GM12878 (cell line): ENCODE measurements at regions not wholly inside any gene's neighbourhood (a gene's known extent, or its start where the extent isn't known, plus 50 kb on each side); places are given as distances from the start of the nearest gene placed in this dataset.

Experiments used
- ATAC-seq: fragments of 200-7000 bp; cut with Tn5 transposase; 3 replicates; pipeline ENCODE4 v1.9.1; 2020; ENCODE audit warnings: mild to moderate bottlenecking, moderate library complexity
- BruUV-seq: library from RNA; stranded (reverse); fragments of 400-500 nt; replicated peaks from 2 replicates; lab custom pipeline; 2021; lab: Mats Ljungman, UMichigan
- CTCF ChIA-PET: fragments of 300-600 bp; sonication (Branson Sonifier 250); formaldehyde crosslinking; extraction: SDS; loops from one replicate; lab custom pipeline; 2021; ENCODE audit warnings: inconsistent platforms; lab: Yijun Ruan, JAX
- POLR2A ChIA-PET: fragments of 350-600 bp; formaldehyde crosslinking; extraction: SDS; loops from one replicate; lab custom pipeline; 2021; ENCODE audit warnings: inconsistent platforms; lab: Charles Lee
- RAD21 ChIA-PET: fragments of 300-600 bp; sonication (Branson Sonifier 250); formaldehyde crosslinking; loops from one replicate; lab custom pipeline; 2023; ENCODE audit warnings: antibody characterized with exemption; ENCODE audit not compliant: unreplicated experiment; lab: Charles Lee
- SMC1A ChIA-PET: fragments of 300-600 bp; sonication (Branson Sonifier 250); formaldehyde crosslinking; loops from one replicate; lab custom pipeline; 2023; ENCODE audit not compliant: unreplicated experiment, uncharacterized antibody; lab: Charles Lee
- DNase-seq: peaks from one replicate; pipeline ENCODE4 v3.0.0-alpha.2; 2011; ENCODE audit warnings: low read depth, low spot score
- FAIRE-seq: peaks from 3 replicates; lab custom pipeline; 2011; peaks lifted over from hg19 to GRCh38; lab: Jason Lieb, UNC
- H2AFZ ChIP-seq: 2 replicates; pipeline ENCODE4 v1.6.0; 2011; ENCODE audit warnings: low read depth, low read length, control low read depth; ENCODE audit not compliant: control insufficient read depth
- H3K27ac ChIP-seq: 2 replicates; pipeline ENCODE4 v1.5.1; 2011; ENCODE audit warnings: control low read depth; ENCODE audit not compliant: control insufficient read depth, insufficient read depth
- H3K27me3 ChIP-seq, 2 experiments: replicated peaks in 1 of 2; 2 replicates each; pipeline versions ENCODE4 v1.6.0 to v1.6.1; 2011; ENCODE audit warnings: low read length in 1 of 2; ENCODE audit not compliant: control insufficient read depth in 2 of 2, insufficient read depth in 2 of 2
- H3K36me3 ChIP-seq, 2 experiments: 2 replicates each; pipeline ENCODE4 v1.5.1; 2011; ENCODE audit warnings: low read length in 1 of 2; ENCODE audit not compliant: control insufficient read depth in 2 of 2, insufficient read depth in 2 of 2
- H3K4me1 ChIP-seq: 2 replicates; pipeline ENCODE4 v1.6.1; 2011; ENCODE audit warnings: mild to moderate bottlenecking, low read length, moderate library complexity, mixed read lengths; ENCODE audit not compliant: control insufficient read depth, insufficient read depth
- H3K4me2 ChIP-seq: 2 replicates; pipeline ENCODE4 v1.6.0; 2011; ENCODE audit warnings: control low read depth; ENCODE audit not compliant: control insufficient read depth, insufficient read depth
- H3K4me3 ChIP-seq: fragments of 200-600 bp; sonication (generic); 2 replicates; pipeline ENCODE4 v1.5.1; 2016
- H3K79me2 ChIP-seq: 2 replicates; pipeline ENCODE4 v1.6.0; 2011; ENCODE audit warnings: low read length; ENCODE audit not compliant: control insufficient read depth, insufficient read depth
- H3K9ac ChIP-seq: 2 replicates; pipeline ENCODE4 v1.8.0; 2011; ENCODE audit warnings: low read length, control low read depth, mixed read lengths; ENCODE audit not compliant: control insufficient read depth, insufficient read depth
- H3K9me3 ChIP-seq: replicated peaks from 3 replicates; pipeline ENCODE4 v1.5.1; 2011; ENCODE audit warnings: mild to moderate bottlenecking, low read length; ENCODE audit not compliant: control insufficient read depth, insufficient read depth
- H4K20me1 ChIP-seq: 2 replicates; pipeline ENCODE4 v1.6.0; 2011; ENCODE audit not compliant: control insufficient read depth, insufficient read depth
- BCL11A ChIP-seq: IDR thresholded peaks from 2 replicates; pipeline ENCODE4 v1.6.1; 2011; ENCODE audit warnings: low read depth, low read length
- CBFB ChIP-seq: IDR thresholded peaks from 2 replicates; pipeline ENCODE4 v1.6.1; 2016; ENCODE audit warnings: antibody characterized with exemption, low read depth
- CHD2 ChIP-seq: IDR thresholded peaks from 2 replicates; pipeline ENCODE4 v1.6.1; 2011; ENCODE audit warnings: low read depth, low read length, improper control_type of control experiment, borderline replicate concordance
- E2F4 ChIP-seq: IDR thresholded peaks from 2 replicates; pipeline ENCODE4 v1.6.1; 2012; ENCODE audit warnings: low read depth, low read length, improper control_type of control experiment
- ELK1 ChIP-seq: IDR thresholded peaks from 2 replicates; pipeline ENCODE4 v1.6.1; 2012; ENCODE audit warnings: low read depth, low read length, improper control_type of control experiment
- EZH2 ChIP-seq: IDR thresholded peaks from 2 replicates; pipeline ENCODE4 v1.6.1; 2012; ENCODE audit warnings: low read depth, mild to moderate bottlenecking, control low read depth, inconsistent platforms, low read length, borderline replicate concordance; ENCODE audit not compliant: control insufficient read depth
- FOS ChIP-seq: IDR thresholded peaks from 3 replicates; pipeline ENCODE4 v1.6.1; 2011; ENCODE audit warnings: borderline replicate concordance; ENCODE audit not compliant: insufficient read length; ENCODE audit errors: extremely low read depth
- FOXM1 ChIP-seq: IDR thresholded peaks from 2 replicates; pipeline ENCODE4 v1.6.1; 2012; ENCODE audit warnings: low read depth, mild to moderate bottlenecking, inconsistent platforms, low read length, moderate library complexity
- HSF1 ChIP-seq: fragments of 150-350 bp; IDR thresholded peaks from 2 replicates; pipeline ENCODE4 v1.6.1; 2014; ENCODE audit warnings: mild to moderate bottlenecking, low read depth, low read length
- IKZF1 ChIP-seq: fragments of 450-650 bp; conservative IDR thresholded peaks from 2 replicates; pipeline ENCODE4 v1.6.1; 2017; ENCODE audit warnings: antibody characterized with exemption, mild to moderate bottlenecking
- NBN ChIP-seq: fragments of 450-650 bp; IDR thresholded peaks from 2 replicates; pipeline ENCODE4 v1.6.1; 2016
- NFYA ChIP-seq: IDR thresholded peaks from 2 replicates; pipeline ENCODE4 v1.6.1; 2011; ENCODE audit warnings: low read depth, mild to moderate bottlenecking, low read length, improper control_type of control experiment, borderline replicate concordance
- RAD51 ChIP-seq: fragments of 450-650 bp; IDR thresholded peaks from 2 replicates; pipeline ENCODE4 v1.6.1; 2016; ENCODE audit warnings: moderate library complexity, mild to moderate bottlenecking, inconsistent platforms
- RELA ChIP-seq: fragments of 450-650 bp; IDR thresholded peaks from 2 replicates; pipeline ENCODE4 v1.8.0; 2014; ENCODE audit warnings: borderline replicate concordance; ENCODE audit not compliant: partially characterized antibody
- SIN3A ChIP-seq: IDR thresholded peaks from 2 replicates; pipeline ENCODE4 v1.6.1; 2012; ENCODE audit warnings: low read depth, low read length, improper control_type of control experiment
- SMAD5 ChIP-seq: IDR thresholded peaks from 2 replicates; pipeline ENCODE4 v1.6.1; 2016; ENCODE audit warnings: antibody characterized with exemption, low read depth
- SRF ChIP-seq, 2 experiments: IDR thresholded peaks; 2 replicates each; pipeline ENCODE4 v1.6.1; 2011; ENCODE audit warnings: low read depth in 2 of 2, low read length in 2 of 2, mild to moderate bottlenecking in 1 of 2, moderate library complexity in 1 of 2
- WRNIP1 ChIP-seq: IDR thresholded peaks from 2 replicates; pipeline ENCODE4 v1.6.1; 2011; ENCODE audit warnings: low read depth, low read length, improper control_type of control experiment, borderline replicate concordance
- YBX1 ChIP-seq: fragments of 450-650 bp; IDR thresholded peaks from 2 replicates; pipeline ENCODE4 v1.6.1; 2016; ENCODE audit warnings: antibody characterized with exemption
- ZBTB11 ChIP-seq: fragments of 450-650 bp; formaldehyde crosslinking; IDR thresholded peaks from 2 replicates; pipeline ENCODE4 v1.5.0; 2022; ENCODE audit warnings: mild to moderate bottlenecking, missing genetic modification characterization
- WGBS: methylation state at CpG from one replicate; pipeline ENCODE4 v1.1.6; 2016; ENCODE audit warnings: low lambda C conversion rate; ENCODE audit not compliant: insufficient replicate concordance, insufficient coverage; ENCODE audit errors: missing lambda C conversion rate; 5-methylcytosine and 5-hydroxymethylcytosine counted together
- in situ Hi-C: fragments of 300-500 bp; cut with MboI; formaldehyde crosslinking; loops from 9 replicates; pipeline ENCODE4 v1.14.3; 2018; ENCODE audit warnings: mixed read lengths
- intact Hi-C: fragments of 100-400 bp; cut with micrococcal nuclease; formaldehyde crosslinking; loops from one replicate; pipeline ENCODE4 v1.14.2; 2022; ENCODE audit not compliant: unreplicated experiment

GRCh38 chr11:104654181-104654813 lies 244.0 kb downstream of the CASP12 start:
- H3K4me2 ChIP-seq: no peak overlapping the region
- H3K79me2 ChIP-seq: no peaks in the 10 kb centered on the region
- DNase-seq (no peak), ATAC-seq (no peak), FAIRE-seq (no peak)
- intact Hi-C loops: no loop called here
- BruUV-seq: no TSS peak
- H3K4me1 ChIP-seq: no peaks in the 10 kb centered on the region
- H3K4me3 ChIP-seq: no peak overlapping the region
- ChIA-PET SMC1A (no interaction called here), POLR2A (no interaction called here), RAD21 (no interaction called here), CTCF (no interaction called here)
- in situ Hi-C loops: no loop called here
- H4K20me1 ChIP-seq: no peaks in the 10 kb centered on the region
- H3K9ac ChIP-seq: no peak overlapping the region
- TF ChIP-seq ZBTB11: no peak
- TF ChIP-seq NBN: no peak
- TF ChIP-seq IKZF1: no peak
- TF ChIP-seq YBX1: no peak
- no peak for TF ChIP-seq NFYA
- TF ChIP-seq CHD2: no peak
- no peak for TF ChIP-seq BCL11A
- no peak for TF ChIP-seq HSF1
- no peak for TF ChIP-seq FOS
- TF ChIP-seq FOXM1: no peak
- no peak for TF ChIP-seq CBFB
- TF ChIP-seq EZH2: no peak
- no peak for TF ChIP-seq RELA
- TF ChIP-seq E2F4: no peak
- no peak for TF ChIP-seq SIN3A
- TF ChIP-seq ELK1: no peak
- TF ChIP-seq SMAD5: no peak
- no peak for TF ChIP-seq SRF (IDR thresholded peaks at IDR 0.05; ENCODE audit: low read depth in 2 of 2, low read length in 2 of 2)
- no peak for TF ChIP-seq RAD51
- TF ChIP-seq WRNIP1: no peak
- no peaks in the 10 kb centered on the region for H3K27me3 ChIP-seq
- no peaks in the 10 kb centered on the region for H3K9me3 ChIP-seq
- H2AFZ ChIP-seq: no peak overlapping the region
- no peak overlapping the region for H3K27ac ChIP-seq
- H3K36me3 ChIP-seq: no peaks in the 10 kb centered on the region
- 96% methylated on average over 1 of the region's 1 CpG for WGBS
